ENCODE measurements at regions not wholly inside any gene's neighbourhood (a gene's known extent, or its start where the extent isn't known, plus 50 kb on each side); places are given as distances from the start of the nearest gene placed in this dataset.
"Not testable (repeated sequence)": the region's sequence is repeated elsewhere in the genome, so short reads cannot be mapped to it uniquely, and the experiment has no call there.

GRCh38 chr16:17034477-17035252 lies 436.1 kb downstream of the XYLT1 start:
- in situ Hi-C loops (cut with HindIII; ENCODE audit: low sequenced_read_pairs), result no loop called here
- DNase-seq (ENCODE audit: low read depth), result no peak

GRCh38 chr16:17037499-17037898 lies 433.3 kb downstream of the XYLT1 start:
- no peak overlapping the region for H3K4me3 ChIP-seq (ENCODE audit: low read depth, low read length)
- in situ Hi-C loops (cut with HindIII; ENCODE audit: low sequenced_read_pairs), result no loop called here
- TF ChIP-seq, protein P1, sequence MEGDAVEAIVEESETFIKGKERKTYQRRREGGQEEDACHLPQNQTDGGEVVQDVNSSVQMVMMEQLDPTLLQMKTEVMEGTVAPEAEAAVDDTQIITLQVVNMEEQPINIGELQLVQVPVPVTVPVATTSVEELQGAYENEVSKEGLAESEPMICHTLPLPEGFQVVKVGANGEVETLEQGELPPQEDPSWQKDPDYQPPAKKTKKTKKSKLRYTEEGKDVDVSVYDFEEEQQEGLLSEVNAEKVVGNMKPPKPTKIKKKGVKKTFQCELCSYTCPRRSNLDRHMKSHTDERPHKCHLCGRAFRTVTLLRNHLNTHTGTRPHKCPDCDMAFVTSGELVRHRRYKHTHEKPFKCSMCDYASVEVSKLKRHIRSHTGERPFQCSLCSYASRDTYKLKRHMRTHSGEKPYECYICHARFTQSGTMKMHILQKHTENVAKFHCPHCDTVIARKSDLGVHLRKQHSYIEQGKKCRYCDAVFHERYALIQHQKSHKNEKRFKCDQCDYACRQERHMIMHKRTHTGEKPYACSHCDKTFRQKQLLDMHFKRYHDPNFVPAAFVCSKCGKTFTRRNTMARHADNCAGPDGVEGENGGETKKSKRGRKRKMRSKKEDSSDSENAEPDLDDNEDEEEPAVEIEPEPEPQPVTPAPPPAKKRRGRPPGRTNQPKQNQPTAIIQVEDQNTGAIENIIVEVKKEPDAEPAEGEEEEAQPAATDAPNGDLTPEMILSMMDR (IDR thresholded peaks at IDR 0.05; ENCODE audit: low read depth, low read length, missing control alignments), result no peak
- DNase-seq (ENCODE audit: low read depth), result no peak

More at GRCh38 chr16:17034477-17035252, 436.1 kb downstream of the XYLT1 start:
- no peak overlapping the region for H3K4me3 ChIP-seq (ENCODE audit: low read depth, low read length)
- TF ChIP-seq, protein P1 (IDR thresholded peaks at IDR 0.05; ENCODE audit: low read depth, low read length, missing control alignments), result no peak

DNA sequence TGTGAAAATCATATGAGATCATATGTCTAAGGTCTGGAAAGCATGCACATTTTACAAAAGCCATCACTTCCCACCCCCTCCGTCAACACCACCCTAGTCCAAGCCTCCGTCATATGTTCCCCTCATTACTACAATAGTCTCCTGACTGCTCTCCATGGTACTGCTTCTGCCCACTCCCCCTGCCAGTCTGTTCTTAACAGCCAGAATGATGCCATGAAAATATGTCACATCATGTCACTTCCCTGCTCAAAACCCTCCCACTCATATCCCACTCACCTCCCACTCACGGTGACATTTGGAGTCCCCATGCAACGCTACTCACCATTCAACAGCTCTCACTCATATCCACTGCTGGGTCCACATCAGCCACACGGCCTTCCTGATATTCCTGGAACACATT lies 432.3 kb downstream of the XYLT1 start:
- H3K4me3 ChIP-seq (ENCODE audit: low read depth, low read length), result no peak overlapping the region
- in situ Hi-C loops (cut with HindIII; ENCODE audit: low sequenced_read_pairs), result no loop called here
- TF ChIP-seq, protein P1 (IDR thresholded peaks at IDR 0.05; ENCODE audit: low read depth, low read length, missing control alignments), result no peak
- no peak for DNase-seq (ENCODE audit: low read depth)

DNA sequence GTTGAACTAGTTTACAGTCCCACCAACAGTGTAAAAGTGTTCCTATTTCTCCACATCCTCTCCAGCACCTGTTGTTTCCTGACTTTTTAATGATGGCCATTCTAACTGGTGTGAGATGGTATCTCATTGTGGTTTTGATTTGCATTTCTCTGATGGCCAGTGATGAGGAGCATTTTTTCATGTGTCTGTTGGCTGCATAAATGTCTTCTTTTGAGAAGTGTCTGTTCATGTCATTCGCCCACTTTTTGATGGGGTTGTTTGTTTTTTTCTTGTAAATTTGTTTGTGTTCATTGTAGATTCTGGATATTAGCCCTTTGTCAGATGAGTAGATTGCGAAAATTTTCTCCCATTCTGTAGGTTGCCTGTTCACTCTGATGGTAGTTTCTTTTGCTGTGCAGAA lies 421.7 kb downstream of the XYLT1 start:
- H3K4me3 ChIP-seq (ENCODE audit: low read depth, low read length); DNase-seq (ENCODE audit: low read depth); in situ Hi-C loops (cut with HindIII; ENCODE audit: low sequenced_read_pairs): not testable (repeated sequence)

GRCh38 chr16:17050468-17050867 lies 420.3 kb downstream of the XYLT1 start:
- no peak overlapping the region for H3K4me3 ChIP-seq (ENCODE audit: low read depth, low read length)
- TF ChIP-seq, protein P1 (IDR thresholded peaks at IDR 0.05; ENCODE audit: low read depth, low read length, missing control alignments), result no peak
- in situ Hi-C loops (cut with HindIII; ENCODE audit: low sequenced_read_pairs), result no loop called here
- no peak for DNase-seq (ENCODE audit: low read depth)
